HCT116 (cell line): ENCODE measurements at regions not wholly inside any gene's neighbourhood (a gene's known extent, or its start where the extent isn't known, plus 50 kb on each side); places are given as distances from the start of the nearest gene placed in this dataset.

Experiments used
- POLR2AphosphoS5 ChIP-seq: IDR thresholded peaks from 2 replicates; pipeline ENCODE4 v1.6.1; 2011; ENCODE audit warnings: mild to moderate bottlenecking, low read depth, low read length, moderate library complexity
- TF ChIP-seq, protein P1 (sequence below), 3 experiments: fragments of 200-600 bp in 1 of 3; sonication (generic) in 1 of 3; IDR thresholded peaks in 2 of 3; conservative IDR thresholded peaks in 1 of 3; 2 replicates each; pipeline ENCODE4 v1.5.1; 2012 to 2017; ENCODE audit warnings: low read depth in 2 of 3, low read length in 2 of 3, antibody characterized with exemption in 1 of 3, borderline replicate concordance in 1 of 3, control low read depth in 1 of 3, mild to moderate bottlenecking in 1 of 3, mixed read lengths in 1 of 3, mixed run types in 1 of 3, moderate library complexity in 1 of 3; ENCODE audit not compliant: insufficient read depth in 1 of 3

DNA sequence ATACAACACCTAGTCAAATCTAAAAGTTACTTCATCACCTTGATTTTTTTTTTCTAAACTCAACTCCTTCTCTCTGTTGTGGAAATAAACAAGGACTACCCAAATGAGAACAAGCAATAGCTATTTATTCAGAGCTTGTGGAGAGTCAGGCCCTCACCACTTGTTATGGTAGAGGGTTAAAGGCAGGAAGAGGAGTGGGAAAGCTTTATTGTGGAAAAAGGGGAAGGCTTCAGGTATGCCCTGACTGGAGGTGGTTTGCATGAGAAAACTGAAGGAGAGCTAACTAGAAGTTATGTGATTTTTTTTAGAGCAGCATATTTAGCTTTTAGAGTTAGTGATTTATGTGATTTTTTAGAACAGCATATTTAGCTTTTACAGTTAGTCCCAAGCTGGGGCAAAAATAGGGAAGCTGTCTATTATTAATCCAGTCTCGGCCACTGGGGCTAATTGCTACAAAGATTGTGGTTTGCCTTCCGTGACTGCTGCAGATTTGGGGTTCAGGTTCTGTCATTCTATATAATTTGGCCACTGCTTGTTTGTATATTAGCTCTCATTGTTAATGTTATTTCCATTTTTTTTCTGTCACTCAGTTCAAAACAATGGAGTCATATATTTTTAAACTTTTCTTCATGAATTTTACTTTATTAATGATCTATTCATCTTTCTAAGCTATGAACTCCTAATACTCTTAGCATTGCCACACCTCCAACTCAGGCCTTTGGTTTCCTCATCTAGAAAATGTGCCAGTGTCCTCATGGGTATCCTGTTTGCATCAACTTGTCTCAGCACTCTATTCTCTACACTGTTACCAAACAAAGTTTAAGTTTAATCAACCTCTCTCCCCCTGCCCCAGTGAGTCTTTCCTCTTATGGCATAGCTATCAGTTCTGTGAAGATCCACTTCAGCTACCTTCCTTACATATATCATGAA, 713.0 kb downstream of the BRINP3 start:
- TF ChIP-seq, protein P1, sequence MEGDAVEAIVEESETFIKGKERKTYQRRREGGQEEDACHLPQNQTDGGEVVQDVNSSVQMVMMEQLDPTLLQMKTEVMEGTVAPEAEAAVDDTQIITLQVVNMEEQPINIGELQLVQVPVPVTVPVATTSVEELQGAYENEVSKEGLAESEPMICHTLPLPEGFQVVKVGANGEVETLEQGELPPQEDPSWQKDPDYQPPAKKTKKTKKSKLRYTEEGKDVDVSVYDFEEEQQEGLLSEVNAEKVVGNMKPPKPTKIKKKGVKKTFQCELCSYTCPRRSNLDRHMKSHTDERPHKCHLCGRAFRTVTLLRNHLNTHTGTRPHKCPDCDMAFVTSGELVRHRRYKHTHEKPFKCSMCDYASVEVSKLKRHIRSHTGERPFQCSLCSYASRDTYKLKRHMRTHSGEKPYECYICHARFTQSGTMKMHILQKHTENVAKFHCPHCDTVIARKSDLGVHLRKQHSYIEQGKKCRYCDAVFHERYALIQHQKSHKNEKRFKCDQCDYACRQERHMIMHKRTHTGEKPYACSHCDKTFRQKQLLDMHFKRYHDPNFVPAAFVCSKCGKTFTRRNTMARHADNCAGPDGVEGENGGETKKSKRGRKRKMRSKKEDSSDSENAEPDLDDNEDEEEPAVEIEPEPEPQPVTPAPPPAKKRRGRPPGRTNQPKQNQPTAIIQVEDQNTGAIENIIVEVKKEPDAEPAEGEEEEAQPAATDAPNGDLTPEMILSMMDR (IDR thresholded peaks at IDR 0.05 in 2 of 3, conservative IDR thresholded peaks at IDR 0.05 in 1 of 3; ENCODE audit: borderline replicate concordance in 1 of 3, insufficient read depth in 1 of 3, low read depth in 2 of 3, low read length in 2 of 3), result no peak
- TF ChIP-seq POLR2AphosphoS5, result no peak
